Renal cortex interstitium (tissue), 11 donors: ENCODE measurements at regions not wholly inside any gene's neighbourhood (a gene's known extent, or its start where the extent isn't known, plus 50 kb on each side); places are given as distances from the start of the nearest gene placed in this dataset.
"Not testable (repeated sequence)": the region's sequence is repeated elsewhere in the genome, so short reads cannot be mapped to it uniquely, and the experiment has no call there.

Experiments
- DNase-seq, 11 donors: peaks; one replicate each; pipeline ENCODE4 v3.0.0-alpha.2; 2013; ENCODE audit warnings: low read depth in 9 of 11, low spot score in 4 of 11; ENCODE audit errors: extremely low read depth in 1 of 11

DNA sequence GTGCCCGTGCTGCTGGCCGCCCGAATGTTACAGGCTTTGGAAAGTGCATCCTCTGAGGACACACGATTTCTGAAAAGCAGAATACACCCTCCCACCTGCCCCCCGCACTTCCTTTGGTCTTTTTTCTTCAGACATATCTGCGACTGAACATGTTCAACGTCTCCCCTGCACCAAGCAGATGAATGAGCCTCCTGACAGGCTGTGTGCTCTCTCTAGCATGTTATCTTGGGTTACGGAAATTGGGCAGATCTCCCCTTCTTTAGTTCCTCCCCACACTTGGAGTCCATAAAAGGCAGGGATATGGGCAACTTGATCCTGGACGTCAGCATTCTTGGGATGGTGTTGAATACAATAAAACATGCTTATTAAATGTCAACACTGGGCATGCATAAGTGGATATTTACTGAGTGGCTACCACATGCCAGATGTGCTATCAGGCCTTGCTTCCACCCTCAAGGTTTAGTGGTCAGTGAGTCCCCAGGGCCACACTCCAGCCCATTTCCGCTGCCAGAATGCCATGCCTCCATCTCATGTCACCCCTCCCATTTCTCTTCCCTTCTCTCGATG is 130.4 kb downstream of the TRIM43 start:
- no peak for DNase-seq

DNA sequence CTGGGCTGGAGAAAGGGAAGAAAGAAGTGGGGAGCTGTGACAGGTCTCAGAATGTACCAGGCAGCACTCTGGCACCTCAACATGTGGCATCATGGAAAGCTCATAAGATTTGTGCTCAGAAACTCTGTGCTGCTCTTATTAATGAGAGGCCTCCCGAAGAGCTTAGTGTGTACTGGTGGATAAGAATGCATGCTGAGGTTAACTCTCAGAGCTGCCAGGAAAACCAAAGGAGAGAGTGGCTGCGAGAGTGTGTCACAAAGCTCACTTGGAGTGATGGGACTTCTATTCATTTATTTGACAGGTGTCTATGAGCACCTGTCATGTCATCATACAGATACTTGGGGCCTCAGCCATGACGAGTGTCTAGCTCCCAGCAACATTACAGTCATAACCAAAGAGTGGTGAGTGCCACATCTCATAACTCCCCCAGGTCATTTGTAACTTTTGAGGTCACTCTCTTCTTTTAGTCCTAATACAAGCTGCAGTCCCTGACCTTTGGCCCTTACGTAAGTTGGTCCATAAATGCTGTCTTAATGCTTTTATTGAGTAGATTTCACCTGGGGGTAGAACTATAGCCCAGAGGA is 131.9 kb downstream of the TRIM43 start:
- DNase-seq, result not testable (repeated sequence)

DNA sequence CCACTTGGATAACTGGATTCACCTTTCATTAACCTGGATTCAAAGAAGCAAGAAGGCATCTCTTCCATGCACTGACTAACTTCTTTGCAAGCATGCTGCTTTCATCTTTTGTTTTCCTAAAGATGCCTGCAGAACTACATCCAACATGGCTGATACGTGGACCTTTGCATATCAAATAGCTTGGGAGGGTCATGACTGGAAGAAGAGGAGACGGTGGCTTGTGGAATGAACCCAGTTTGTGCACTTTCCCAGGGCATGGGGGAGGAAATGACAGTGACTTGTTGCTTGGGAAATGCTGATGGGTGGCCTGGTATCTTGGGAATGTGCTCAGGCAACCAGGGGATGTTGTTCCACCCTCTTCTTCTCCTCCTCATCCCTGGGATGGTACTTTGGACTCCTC is 133.4 kb downstream of the TRIM43 start:
- not testable (repeated sequence) for DNase-seq

DNA sequence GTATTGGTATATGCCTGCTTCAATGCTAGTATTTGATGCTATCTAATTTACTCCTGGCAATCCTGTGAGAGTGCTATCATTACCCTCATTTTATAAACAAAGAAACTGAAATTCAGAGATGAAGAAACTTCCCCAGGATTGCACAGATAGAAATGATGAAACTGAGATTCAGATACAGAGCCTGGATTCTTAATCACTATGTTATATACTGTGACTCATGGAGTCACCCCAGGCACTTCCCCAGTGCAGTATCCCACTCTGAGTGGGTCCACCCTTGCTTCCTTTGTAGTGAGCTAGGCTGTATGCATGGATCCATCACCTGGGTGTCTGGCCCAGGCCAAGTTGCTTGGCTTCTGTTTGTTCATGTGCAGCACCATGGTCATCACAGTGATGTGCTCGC is 133.9 kb downstream of the TRIM43 start:
- not testable (repeated sequence) for DNase-seq

DNA sequence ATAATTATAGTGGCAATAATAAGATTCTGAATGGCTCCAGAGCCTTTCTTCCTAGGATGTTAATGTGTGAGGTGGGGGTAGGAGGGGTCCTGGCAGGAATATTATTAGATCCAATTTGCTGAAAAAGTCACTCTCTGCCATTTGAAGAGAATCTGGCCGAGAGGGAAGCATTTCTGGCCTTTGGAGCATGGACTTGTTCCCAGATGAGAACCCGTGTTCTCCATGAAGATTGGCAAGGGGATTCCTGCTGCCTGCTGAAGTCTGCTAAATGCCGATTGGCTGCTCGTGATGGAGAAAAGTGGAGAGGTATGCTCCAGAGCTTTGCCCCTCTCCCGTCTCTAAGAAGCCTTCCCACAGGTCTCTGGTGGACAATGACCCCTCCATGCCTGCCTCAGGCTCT is 135.6 kb downstream of the TRIM43 start:
- DNase-seq, result not testable (repeated sequence)

DNA sequence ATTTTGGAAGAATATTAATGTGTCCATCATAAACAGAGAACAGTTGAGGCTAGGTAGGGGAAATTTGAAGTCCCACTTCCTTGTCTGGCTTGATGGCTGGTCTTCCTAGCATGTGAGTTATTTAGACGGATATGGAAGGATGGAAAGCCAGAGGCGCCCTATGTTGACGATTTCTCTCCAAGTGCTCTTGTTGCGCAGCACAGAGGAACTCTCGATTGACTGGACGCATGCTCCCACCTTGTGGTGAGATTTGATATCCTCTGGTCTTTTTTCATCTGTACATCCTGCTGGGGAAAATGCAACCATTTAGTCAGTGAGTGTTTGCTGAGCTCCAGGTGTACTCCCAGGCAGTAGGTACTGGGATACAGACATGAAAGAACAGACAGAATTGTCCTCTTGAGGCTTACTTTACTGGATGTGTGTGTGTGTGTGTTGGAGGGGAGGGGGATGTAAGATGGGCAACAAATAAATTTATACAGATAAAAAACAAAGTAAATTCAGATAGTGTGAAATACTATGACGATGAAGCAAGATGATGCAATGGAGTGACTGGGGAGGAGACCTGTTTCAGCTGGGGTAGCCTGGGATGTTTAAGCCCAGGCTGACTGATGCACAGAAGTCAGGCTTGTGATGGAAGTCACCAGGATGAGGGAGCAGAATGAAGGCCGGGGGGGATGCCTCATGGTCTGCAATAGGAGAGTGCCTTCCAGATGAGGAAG is 137.2 kb downstream of the TRIM43 start:
- DNase-seq, result peak; percentile 51 to 76 (median 63)

DNA sequence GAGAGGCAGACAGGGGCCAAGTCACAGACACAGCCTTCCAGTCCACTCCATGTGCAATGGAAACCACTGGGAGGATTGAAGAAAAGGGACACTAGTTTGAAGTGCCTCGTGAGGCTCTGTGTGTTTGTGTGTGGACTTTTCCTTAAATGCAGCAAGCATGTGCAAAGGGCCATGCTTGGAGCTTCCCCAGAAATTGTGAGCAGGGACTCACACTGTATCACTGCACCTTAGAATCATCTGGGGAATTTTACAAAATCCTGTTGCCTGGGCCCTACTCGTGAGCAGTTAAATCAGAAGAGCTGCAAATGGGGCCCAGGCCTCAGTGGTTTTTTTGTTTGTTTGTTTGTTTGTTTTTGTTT is 137.8 kb downstream of the TRIM43 start:
- DNase-seq, result no peak

DNA sequence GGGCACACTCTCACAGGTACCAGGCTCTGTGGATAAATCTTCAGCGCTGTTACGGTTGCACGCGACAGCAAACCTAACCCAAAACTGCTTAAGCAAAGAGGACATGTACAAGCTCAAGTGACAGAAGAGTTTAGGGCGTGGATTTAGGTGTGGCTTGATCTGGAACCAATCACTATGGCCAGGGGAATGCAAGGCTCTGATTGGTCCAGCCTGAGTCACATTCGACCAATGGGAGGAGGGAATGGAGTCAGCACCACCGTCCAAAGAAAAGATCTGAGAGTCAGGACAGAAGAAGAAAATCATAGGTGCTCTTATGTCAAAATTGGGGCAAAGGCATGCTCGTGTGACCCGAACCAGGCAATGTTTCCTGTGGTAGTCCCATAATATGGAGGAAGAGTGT is 139.0 kb downstream of the TRIM43 start:
- no peak for DNase-seq

DNA sequence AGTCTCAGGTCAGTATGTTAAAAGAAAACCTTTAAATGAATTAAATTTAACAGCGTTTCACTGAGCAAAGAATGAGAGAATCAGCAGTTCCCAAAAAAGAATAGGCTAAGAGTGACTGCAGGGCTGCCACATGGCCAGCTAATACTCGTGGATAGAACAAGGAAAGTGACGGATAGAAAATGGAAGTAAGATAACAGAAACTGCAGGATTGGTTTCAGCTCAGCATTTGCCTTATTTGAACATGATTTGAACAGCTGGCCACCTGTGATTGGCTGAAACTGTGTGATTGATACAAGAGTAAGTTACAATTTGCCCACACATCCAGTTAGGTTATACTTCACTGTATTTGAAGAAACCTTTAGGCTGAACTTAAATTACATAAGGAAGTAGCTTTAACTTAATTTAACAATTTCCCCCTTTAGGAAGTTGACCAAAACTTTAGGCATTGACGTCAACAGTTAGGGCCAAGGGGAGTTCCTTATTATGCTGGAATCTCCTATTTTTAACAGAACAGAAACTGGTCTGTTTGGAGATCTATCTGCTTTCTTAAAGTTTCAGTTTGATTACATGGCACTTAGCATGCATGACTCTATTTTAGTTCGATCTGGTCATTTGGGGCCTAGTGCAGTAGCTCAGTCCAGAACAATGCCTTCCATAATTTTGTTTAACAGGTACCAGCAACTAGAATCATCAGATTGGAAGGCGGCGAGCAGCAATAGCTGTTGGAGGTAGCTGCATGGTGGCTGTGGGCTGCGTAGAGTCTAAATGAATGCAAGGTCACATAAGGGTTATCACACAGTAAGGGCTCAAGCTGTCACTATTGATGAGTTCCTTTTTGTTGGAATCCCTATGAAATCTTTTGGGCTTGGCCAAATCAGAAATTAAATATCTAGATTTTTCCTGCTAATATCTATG is 143.4 kb downstream of the TRIM43 start:
- no peak for DNase-seq

DNA sequence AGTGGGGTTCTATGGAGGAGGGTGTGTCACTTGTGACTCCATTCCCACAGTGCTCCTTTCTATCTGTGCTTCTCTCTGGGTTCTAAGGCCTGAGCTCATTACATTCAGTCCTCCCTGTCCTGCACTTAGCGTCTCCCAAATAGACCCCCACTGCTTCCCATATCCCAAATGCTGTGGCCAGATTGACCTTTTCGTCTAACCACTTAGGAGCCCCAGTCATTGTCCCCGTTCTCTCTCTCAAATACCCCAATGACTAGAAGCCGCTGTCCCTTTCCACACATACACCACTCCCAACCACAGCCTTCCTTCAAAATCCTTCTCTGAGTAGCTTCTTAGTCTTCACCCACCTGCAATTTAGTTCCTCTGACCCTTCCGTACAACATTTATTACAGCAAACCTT is 146.5 kb downstream of the TRIM43 start:
- DNase-seq, result no peak

DNA sequence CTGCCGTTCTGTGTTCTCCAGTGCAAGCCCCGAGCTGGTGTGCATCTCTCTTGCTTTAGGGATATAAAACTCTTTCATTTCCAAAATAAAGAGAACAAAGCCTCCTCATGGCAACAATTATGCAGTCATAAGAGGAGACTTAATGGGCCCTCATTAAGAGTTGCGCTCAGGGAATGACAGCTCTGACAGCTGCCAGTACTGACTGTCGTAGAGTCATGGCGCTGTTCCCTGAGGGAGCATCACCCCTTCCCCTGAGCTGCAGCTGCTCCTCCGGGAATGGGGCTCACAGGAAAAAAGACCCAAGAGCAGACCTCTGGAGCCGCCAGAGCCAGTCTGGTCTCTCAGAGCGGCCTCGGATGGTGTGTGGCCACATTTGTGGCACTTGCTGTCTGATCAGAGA is 160.3 kb downstream of the TRIM43 start:
- not testable (repeated sequence) for DNase-seq

DNA sequence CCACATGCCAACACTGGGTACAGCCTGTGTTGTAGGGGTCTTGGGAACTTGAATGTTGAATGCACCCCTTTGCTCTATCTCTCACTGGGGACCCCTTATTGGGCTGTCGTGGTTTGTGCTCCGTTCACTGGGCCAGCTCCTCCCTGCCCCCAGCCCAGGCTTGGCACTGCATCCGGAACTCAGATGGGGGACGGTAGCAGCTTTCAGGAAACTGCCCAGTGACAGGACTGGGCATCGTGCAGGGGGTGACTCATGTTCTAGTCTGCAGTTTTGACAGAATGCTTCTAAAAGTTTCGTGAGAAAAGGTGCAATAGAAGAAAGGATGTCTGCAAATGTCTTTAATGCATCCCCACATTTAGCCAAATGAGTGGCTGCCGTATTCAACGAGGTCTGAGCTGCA is 162.0 kb downstream of the TRIM43 start:
- not testable (repeated sequence) for DNase-seq

DNA sequence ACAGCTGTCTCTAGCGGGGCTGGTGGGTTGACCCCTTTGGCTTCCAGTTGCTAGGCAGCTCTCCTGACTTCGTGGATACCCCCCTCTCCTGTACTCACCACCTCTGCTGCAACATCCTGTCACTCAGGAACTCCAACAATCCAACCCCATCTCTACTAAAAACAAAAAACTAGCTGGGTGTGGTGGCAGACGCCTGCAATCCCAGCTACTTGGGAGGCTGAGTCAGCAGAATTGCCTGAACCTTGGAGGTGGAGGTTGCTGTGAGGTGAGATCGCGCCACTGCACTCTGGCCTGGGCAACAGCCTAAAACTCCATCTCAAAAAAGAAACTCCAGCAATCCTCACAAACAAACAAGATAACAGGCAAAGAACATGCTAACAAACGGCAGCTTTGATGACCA is 162.4 kb downstream of the TRIM43 start:
- not testable (repeated sequence) for DNase-seq

DNA sequence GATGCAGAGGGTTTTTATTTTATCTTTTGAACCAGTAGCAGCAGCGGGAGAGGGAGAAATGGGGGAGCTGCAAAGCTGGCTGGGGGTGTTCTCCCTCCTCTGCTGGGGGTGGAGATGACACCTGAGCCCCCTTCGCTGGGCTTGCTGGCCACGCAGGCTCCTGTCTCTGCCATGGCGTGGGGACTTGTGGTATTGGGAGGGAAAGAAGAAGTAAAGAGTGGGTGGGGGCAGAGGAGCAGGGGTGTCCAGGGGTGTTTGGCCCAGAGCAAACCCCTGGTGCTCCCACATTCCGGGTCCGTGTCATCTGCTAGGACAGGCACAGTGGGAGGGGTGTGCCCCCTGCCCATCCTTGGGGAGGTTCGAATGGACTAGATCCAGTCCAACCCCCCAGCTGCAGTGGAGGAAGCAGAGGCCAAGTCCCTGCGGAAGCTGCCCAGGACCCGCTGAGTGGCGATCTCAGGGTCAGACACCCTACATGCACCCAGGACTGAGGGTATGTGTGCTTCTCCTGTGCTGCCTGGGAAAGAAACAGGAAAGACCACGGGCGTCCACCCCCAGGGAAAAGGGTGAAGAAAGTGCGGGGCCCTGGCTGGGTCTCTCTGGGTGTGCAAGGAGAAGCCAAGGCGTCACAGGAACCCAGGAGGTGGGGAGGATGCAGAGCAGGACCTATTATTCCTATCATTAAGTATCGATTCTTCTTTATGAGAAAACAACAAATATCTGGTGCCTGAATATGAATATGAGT is 163.2 kb downstream of the TRIM43 start:
- not testable (repeated sequence) for DNase-seq

DNA sequence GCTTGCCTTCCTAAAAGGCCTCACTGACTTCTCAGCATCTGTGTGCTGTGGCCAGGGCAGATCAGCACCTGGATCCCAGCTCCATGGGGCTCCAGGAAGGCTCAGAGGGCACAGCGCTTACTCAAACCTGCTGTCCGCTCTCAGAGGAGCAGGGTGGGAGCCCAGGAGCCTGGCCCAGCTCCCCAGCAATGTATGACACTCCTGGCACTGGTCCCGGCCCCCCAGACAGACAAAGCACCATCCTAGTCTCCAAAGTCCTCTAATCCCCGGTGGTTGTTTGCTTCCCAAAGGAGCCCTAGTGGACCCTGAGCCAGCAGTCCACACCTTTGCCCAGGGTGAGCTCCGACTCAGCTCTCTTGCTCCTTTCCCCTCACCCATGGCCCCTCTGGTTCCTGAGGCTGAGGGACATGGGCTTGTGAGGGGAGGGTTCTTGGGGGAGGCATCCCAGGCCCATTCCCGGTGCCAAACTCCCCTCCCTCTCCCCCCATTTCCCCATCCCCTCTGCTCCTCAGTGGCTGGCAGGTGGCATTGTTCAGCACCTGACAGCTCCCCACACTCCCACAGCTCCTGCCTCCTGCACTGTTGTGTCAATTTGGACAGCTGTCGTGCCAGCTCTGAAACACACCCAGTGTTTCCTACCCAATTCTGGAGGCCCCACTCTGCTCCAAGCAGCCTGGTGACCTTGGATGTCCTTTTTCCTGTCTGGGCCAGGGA is 164.3 kb downstream of the TRIM43 start:
- DNase-seq, result peak in 3 of 11 donors; percentile 2 to 10 (median 4)

DNA sequence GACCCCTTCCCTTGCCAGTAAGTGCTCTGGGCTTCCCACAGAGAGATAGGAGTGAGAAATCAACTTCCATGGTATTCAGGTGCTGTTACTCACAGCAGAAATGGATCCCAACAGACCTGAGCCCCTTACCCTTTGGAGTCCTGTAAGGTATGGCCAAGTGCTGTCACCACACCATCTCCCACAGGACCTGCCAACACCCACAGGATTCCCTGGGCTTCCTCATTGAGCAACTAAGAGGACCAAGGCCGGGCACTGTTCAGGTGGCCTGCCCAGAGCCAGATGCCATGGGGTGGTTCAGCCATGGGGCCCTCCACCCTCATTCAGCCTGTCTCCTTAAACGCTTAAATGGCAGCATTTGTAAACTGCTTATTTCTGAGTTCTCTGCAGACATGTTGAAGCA is 166.2 kb downstream of the TRIM43 start:
- no peak for DNase-seq

DNA sequence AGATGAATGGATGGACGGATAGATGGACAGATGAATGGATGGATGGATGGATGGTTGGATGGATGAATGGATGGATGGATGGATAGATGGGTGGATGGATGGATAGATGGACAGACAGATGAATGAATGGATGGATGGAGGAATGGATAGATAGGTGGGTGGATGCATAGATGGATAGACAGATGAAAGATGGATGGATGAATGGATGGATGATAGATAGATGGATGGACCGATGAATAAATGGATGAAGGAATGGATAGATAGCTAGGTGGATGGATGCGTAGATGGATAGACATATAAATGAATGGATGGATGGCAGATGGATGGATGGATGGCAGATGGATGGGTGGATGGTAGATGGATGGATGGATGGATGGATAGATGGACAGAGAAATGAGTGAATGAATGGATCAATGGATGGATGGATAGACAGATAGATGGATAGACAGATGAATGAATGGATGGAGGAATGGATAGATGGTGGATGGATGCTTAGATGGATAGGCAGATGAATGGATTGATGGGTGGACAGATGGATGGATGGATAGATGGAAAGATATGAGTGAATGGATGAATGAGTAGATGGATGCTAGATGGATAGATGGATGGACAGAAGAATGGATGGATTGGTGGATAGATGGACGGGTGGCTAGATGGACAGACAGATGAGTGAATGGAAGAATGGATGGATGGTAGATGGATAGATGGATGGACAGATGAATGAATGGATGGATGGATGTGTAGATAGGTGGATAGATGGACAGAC is 167.9 kb downstream of the TRIM43 start:
- DNase-seq, result no peak
